CD8-positive, alpha-beta memory T cell (primary cell): ENCODE measurements at regions not wholly inside any gene's neighbourhood (a gene's known extent, or its start where the extent isn't known, plus 50 kb on each side); places are given as distances from the start of the nearest gene placed in this dataset.

Experiments used
- CTCF ChIA-PET: fragments of 350-600 bp; sonication (Branson Sonifier 250); formaldehyde crosslinking; loops from one replicate; lab custom pipeline; 2021; ENCODE audit warnings: antibody characterized with exemption; lab: Charles Lee
- POLR2A ChIA-PET: fragments of 350-600 bp; sonication (Branson Sonifier 250); formaldehyde crosslinking; loops from one replicate; lab custom pipeline; 2021; ENCODE audit warnings: antibody characterized with exemption; lab: Charles Lee
- DNase-seq, 5 donors: peaks; one replicate each; pipeline versions ENCODE4 v3.0.0 to v3.0.0-alpha.2; 2020 to 2022; ENCODE audit warnings: mixed read lengths in 1 of 5
- H3K27ac ChIP-seq: one replicate; pipeline ENCODE4 v1.7.0; 2013; ENCODE audit warnings: low read depth, mild to moderate bottlenecking, low read length, moderate library complexity
- H3K27me3 ChIP-seq: 2 replicates; pipeline ENCODE4 v1.7.0; 2013; ENCODE audit warnings: low read length, mild to moderate bottlenecking; ENCODE audit not compliant: insufficient read depth, poor library complexity, severe bottlenecking
- H3K36me3 ChIP-seq: 2 replicates; pipeline ENCODE4 v1.7.0; 2013; ENCODE audit warnings: mild to moderate bottlenecking, low read length, moderate library complexity; ENCODE audit not compliant: insufficient read depth
- H3K4me1 ChIP-seq: 2 replicates; pipeline ENCODE4 v1.7.0; 2013; ENCODE audit warnings: mild to moderate bottlenecking, low read length, moderate library complexity; ENCODE audit not compliant: insufficient read depth
- H3K4me3 ChIP-seq: 2 replicates; pipeline ENCODE4 v1.7.0; 2013; ENCODE audit warnings: mild to moderate bottlenecking, low read length
- H3K9me3 ChIP-seq: 2 replicates; pipeline ENCODE4 v1.7.0; 2013; ENCODE audit warnings: mild to moderate bottlenecking, low read length
- H3K27ac Mint-ChIP-seq, 8 donors: one replicate each; pipeline ENCODE4 v1.8.0; 2020 to 2021; ENCODE audit warnings: mixed read lengths in 8 of 8, mild to moderate bottlenecking in 6 of 8, inconsistent platforms in 3 of 8, moderate library complexity in 3 of 8
- H3K27me3 Mint-ChIP-seq, 2 donors: one replicate each; pipeline ENCODE4 v1.8.0; 2020 to 2021; ENCODE audit warnings: mixed read lengths in 2 of 2, mild to moderate bottlenecking in 1 of 2, moderate library complexity in 1 of 2
- H3K36me3 Mint-ChIP-seq, 3 donors: one replicate each; pipeline ENCODE4 v1.8.0; 2020 to 2021; ENCODE audit warnings: mixed read lengths in 3 of 3, inconsistent platforms in 1 of 3, mild to moderate bottlenecking in 1 of 3
- H3K4me1 Mint-ChIP-seq, 3 donors: one replicate each; pipeline ENCODE4 v1.8.0; 2020 to 2021; ENCODE audit warnings: mixed read lengths in 3 of 3, inconsistent platforms in 1 of 3, mild to moderate bottlenecking in 1 of 3
- H3K4me3 Mint-ChIP-seq, 7 donors: one replicate each; pipeline ENCODE4 v1.8.0; 2020 to 2021; ENCODE audit warnings: mixed read lengths in 7 of 7, mild to moderate bottlenecking in 6 of 7, moderate library complexity in 4 of 7, inconsistent platforms in 2 of 7
- H3K9me3 Mint-ChIP-seq, 5 donors: one replicate each; pipeline ENCODE4 v1.8.0; 2020 to 2022; ENCODE audit warnings: mixed read lengths in 5 of 5, mild to moderate bottlenecking in 3 of 5, moderate library complexity in 2 of 5, inconsistent platforms in 1 of 5

GRCh38 chr1:168643152-168643551 lies 66.7 kb downstream of the XCL1 start:
- H3K9me3 Mint-ChIP-seq, result no peaks in the 10 kb centered on the region
- no peak overlapping the region for H3K27ac ChIP-seq
- DNase-seq, result no peak
- H3K4me3 Mint-ChIP-seq, result no peak overlapping the region
- no peaks in the 10 kb centered on the region for H3K36me3 Mint-ChIP-seq
- no peaks in the 10 kb centered on the region for H3K9me3 ChIP-seq
- H3K4me3 ChIP-seq, result no peak overlapping the region
- H3K27me3 Mint-ChIP-seq, result peaks cover 0 to 2% of the 10 kb centered on the region in 2 donors
- no peak overlapping the region for H3K27ac Mint-ChIP-seq
- ChIA-PET CTCF (no interaction called here), POLR2A (no interaction called here)
- H3K27me3 ChIP-seq, result no peaks in the 10 kb centered on the region
- no peaks in the 10 kb centered on the region for H3K4me1 ChIP-seq
- no peaks in the 10 kb centered on the region for H3K36me3 ChIP-seq
- H3K4me1 Mint-ChIP-seq, result no peaks in the 10 kb centered on the region
